OCI-LY1 (cell line): ENCODE measurements at regions not wholly inside any gene's neighbourhood (a gene's known extent, or its start where the extent isn't known, plus 50 kb on each side); places are given as distances from the start of the nearest gene placed in this dataset.

Experiments
- CTCF ChIP-seq: fragments of 200-600 bp; sonication (generic), shearing (Covaris generic); IDR thresholded peaks from 2 replicates; pipeline ENCODE4 v1.5.1; 2017; ENCODE audit warnings: mild to moderate bottlenecking, antibody characterized with exemption, low read length, moderate library complexity, mixed read lengths
- EZH2 ChIP-seq: fragments of 200-600 bp; sonication (generic), shearing (Covaris generic); IDR thresholded peaks from 2 replicates; pipeline ENCODE4 v1.8.0; 2017; ENCODE audit warnings: borderline replicate concordance, mixed run types, mild to moderate bottlenecking, antibody characterized with exemption, low read length, moderate library complexity, mixed read lengths

GRCh38 chr5:2986301-2986700 lies 234.8 kb upstream of the IRX2 start:
- TF ChIP-seq CTCF = no peak
- no peak for TF ChIP-seq EZH2
